Posterior vena cava (tissue), 2 donors: ENCODE measurements at regions not wholly inside any gene's neighbourhood (a gene's known extent, or its start where the extent isn't known, plus 50 kb on each side); places are given as distances from the start of the nearest gene placed in this dataset.
"Not testable (repeated sequence)": the region's sequence is repeated elsewhere in the genome, so short reads cannot be mapped to it uniquely, and the experiment has no call there.

Source experiments
- DNase-seq: peaks from one replicate; pipeline ENCODE4 v3.0.0-alpha.2; 2020; ENCODE audit warnings: low spot score
- intact Hi-C, 2 donors: fragments of 100-400 bp; cut with DNase I; formaldehyde crosslinking; loops; one replicate each; pipeline versions ENCODE4 v1.14.1 to v1.14.2; 2022 to 2023
- donor health status: DM: yes; HTN: yes; CAD: no.
- donor health status: DM: yes; HTN: yes; CAD: no.

DNA sequence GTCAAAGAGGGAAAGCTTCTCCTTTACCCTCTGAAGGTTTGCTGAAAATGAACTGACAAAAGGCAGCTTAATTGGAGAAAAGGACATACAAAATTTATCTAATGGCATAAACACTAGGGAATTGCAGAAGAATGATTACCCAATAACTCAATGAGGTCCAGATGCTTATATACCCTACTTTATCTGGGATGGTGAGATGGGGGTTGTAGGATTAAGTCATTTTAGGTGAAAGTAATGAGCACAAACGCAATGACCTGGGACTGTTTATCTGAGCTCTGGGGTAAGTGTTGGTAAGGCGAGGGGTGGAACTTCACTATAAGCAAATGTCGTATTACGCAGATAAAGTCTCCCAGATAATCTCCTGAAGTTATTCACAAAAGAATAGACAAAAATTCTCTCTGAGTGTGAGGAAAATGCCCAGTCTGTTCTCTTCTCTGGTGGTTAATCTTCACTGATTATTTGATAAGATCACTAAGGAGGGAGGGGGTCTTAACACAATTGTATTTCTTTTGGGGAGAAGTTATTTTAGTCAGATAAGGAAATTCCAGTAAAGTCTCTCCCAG, 1067.8 kb downstream of the DNAJB9 start:
- DNase-seq = no peak
- intact Hi-C loops = no loop called here

DNA sequence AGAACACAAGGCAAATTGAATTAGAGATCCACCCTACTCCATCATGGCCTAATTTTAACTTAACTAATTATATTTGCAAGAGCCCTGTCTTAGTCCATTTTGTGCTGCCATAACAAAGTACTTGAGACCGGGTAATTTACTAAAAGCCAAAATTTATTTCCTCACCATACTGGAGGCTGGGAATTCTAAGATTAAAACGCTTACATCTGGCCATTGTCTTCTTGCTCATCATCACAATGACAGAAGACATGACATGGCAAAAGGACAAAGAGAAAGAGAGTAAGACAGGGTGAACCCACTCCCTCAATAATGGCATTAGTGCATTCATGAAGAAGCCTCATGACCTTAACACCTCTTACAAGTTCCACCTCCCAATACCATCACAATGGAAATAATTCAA, 1068.6 kb downstream of the DNAJB9 start:
- DNase-seq = no peak
- intact Hi-C loops = no loop called here

DNA sequence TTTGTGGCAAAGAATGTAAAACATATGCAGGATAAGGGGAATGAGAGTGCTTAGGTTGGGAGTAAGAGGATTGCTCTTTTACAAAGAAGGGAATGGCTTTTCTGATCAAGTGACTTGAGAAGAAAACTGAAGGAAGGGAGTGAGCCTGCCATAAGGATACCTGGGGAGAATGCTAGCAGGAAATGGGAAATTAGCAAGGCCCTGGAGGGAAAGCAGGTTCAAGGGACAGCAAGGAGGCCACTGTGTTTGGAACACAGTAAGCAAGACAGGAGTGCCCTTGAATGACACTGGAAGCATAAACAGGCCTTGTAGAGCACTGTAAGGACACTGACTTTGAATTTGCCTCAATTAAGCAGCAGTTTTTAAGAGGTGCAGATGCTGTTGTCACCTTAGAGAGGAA, 1069.9 kb downstream of the DNAJB9 start:
- DNase-seq = no peak
- intact Hi-C loops = no loop called here

DNA sequence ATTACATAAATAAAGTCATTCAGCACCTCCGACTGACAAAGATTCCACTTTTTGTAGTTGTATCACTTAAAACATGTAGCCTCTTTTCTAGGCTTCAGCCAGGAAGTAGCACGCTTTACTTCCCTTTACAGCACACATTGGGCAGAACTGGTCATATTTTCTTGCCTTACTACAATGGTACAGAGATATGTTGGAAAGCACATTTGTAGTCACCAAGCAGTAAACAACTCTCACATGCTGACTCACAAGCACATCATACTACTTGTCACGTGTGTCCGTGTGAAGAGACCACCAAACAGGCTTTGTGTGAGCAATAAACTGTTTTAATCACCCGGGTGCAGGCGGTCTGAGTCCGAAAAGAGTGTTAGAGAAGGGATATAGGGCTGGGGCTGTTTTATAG, 1071.8 kb downstream of the DNAJB9 start:
- intact Hi-C loops = no loop called here
- no peak for DNase-seq

DNA sequence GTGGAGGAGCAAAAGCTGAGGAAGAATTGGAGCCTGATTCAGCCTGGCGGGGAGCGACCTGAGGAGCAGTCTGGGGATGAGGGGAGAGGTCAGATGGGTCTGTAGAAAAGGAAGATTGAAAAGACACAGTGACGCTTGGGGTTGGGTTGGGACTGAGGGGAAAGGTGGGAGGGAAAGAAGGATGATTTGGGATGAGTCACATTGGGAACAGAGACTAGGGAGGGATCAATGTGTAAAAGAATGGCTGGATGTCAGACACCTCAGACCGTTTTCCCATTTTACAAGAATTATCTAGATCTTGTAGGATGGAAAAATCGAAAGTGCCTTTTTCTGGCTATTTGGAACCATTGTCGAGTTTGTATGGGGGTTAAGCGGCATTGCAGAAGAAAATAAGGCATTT, 1076.5 kb downstream of the DNAJB9 start:
- no peak for DNase-seq

DNA sequence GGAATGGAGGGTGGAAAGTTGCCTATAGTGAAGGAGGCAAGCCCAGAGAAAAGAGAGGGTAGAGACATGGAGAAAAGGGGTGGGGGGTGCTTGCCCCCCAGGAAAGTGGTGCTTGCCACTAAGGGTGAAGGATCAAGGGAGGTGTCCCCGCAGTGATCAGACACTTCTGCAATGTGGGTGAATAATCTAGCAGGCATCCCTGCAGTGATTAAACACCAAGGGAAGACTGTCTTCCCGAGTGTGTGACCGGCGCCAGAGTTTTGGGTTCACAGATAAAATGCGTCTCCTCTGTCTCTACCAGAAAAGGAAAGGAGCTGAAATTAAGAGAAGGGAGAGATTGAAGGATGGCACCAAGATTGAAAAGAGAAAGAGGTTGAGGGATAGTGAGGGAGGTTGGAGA, 1076.9 kb downstream of the DNAJB9 start:
- DNase-seq, intact Hi-C loops: not testable (repeated sequence)

More for the DNA sequence above, 1076.5 kb downstream of the DNAJB9 start:
- intact Hi-C loops = no loop called here

DNA sequence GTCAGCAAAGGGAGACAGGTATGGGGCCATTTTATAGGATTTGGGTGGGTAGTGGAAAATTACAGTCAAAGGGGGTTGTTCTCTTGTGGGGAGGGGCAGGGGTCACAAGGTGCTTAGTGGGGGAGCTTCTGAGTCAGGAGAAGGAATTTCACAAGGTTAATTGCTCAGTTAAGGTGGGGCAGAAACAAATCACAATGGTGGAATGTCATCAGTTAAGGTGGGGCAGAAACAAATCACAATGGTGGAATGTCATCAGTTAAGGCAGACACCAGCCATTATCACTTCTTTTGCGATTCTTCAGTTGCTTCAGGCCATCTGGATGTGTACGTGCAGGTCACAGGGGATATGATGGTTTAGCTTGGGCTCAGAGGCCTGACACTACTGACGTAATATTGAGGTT, 1077.6 kb downstream of the DNAJB9 start:
- intact Hi-C loops, DNase-seq: not testable (repeated sequence)

DNA sequence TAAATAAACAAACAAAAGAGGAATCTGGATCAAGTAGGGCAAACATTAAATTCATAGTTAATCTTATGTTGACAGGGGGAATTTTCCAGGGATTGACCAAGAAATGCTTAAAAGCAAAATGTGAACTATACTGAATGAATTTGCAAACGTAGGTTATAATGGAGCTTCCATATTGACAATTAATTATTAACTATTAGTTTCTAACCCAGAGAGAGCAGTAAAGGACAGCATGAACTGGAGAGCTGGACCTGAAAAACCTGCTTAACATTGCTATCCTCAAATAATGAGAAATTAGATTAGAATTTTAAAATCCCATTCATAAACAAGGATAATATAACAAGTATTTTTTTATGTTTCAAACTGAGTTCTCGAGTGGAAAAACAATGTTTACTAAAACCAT, 1089.6 kb downstream of the DNAJB9 start:
- DNase-seq = no peak
- intact Hi-C loops = no loop called here

DNA sequence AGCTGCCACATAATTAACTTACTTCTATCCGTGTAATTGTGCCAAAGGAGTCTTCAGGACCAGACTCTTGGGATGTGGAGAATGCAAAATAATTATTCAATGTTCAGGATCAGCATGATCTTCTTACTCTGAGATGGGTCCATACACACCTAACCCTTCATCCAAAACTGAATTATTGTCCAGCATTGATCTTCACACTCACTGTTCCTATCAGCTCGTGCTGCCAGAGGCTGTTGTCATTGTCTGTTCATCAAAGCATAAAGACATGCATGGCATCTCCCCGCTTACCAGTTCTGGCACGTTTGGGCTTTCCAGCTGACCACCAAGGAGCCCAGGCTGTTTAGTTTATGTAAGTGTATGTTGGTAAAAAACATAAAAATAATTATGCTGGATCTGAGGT, 1090.7 kb downstream of the DNAJB9 start:
- DNase-seq = no peak
- intact Hi-C loops = no loop called here

DNA sequence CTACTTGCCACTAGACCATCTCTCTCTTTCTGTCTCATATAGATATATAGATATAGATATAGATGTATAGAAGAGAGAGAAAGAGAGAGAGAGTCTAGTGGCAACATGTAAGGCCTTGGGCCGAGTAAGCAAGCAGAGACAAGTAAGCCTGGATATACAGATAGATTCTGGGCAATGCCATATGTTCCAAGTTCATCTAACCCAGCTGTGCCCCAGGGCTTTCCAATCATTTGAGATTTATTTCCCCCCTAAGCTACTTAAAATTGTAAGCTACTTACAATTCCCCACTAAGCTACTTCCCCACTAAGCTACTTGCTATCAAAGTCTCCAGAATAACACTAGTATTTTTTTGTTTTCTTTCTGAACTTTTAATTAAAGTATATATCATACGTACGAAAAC, 1094.1 kb downstream of the DNAJB9 start:
- no peak for DNase-seq
- intact Hi-C loops = no loop called here

DNA sequence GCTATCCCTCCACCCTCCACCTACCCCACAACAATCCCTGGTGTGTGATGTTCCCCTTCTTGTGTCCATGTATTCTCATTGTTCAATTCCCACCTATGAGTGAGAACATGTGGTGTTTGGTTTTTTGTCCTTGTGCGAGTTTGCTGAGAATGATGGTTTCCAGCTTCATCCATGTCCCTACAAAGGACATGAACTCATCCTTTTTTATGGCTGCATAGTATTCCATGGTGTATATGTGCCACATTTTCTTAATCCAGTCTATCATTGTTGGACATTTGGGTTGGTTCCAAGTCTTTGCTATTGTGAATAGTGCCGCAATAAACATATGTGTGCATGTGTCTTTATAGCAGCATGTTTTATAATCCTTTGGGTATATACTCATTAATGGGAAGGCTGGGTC, 1117.6 kb downstream of the DNAJB9 start:
- DNase-seq, intact Hi-C loops: not testable (repeated sequence)

DNA sequence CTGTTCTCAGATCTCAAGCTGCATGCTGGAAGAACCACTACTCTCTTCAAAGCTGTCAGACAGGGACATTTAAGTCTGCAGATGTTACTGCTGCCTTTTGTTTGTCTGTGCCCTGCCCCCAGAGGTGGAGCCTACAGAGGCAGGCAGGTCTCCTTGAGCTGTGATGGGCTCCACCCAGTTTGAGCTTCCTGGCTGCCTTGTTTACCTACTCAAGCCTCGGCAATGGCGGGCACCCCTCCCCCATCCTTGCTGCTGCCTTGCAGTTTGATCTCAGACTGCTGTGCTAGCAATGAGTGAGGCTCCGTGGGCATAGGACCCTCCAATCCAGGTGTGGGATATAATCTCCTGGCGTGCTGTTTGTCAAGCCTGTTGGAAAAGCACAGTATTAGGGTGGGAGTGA, 1122.9 kb downstream of the DNAJB9 start:
- intact Hi-C loops, DNase-seq: not testable (repeated sequence)

DNA sequence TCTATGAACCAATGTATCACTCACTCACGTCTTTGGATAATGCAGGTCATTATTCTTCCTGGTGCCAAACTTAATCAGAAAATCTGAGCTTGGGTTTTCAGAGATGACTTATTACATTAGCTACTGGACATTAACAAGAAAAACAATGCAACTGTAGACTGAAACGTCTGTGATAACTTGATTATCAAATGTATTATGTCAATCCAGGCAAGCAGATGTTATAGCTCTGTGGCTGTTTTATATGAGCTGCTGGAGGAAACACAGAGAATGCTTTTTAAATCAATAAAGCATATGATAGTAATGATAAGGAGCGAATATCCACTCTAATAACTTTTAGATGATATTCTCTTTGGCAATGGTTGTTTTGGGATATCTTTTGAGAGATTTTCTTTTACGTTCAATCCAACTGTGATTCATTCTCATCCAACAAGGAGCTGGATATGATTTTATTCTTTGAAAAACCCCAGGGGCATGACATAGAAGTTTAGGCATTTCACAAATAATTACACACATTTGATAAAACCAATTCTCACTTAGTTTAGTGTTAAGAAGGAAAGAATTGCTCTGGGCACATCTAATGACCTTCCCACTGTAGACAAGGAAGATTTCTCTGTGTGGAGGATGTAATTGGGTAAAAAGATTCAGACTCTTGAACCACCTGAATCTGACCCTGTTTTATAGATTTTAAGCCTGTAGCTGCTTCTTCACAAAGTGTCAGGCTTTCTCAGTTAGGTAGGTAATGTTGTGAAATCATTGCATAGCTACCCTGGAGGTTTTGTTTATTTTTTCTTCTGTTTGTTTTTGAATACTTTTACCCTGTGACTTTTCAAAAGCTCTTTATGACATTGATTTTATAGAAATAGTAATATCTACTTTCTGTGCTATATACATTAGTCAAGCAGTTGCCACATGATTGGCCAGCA, 1124.7 kb downstream of the DNAJB9 start:
- intact Hi-C loops = no loop called here
- DNase-seq = no peak

DNA sequence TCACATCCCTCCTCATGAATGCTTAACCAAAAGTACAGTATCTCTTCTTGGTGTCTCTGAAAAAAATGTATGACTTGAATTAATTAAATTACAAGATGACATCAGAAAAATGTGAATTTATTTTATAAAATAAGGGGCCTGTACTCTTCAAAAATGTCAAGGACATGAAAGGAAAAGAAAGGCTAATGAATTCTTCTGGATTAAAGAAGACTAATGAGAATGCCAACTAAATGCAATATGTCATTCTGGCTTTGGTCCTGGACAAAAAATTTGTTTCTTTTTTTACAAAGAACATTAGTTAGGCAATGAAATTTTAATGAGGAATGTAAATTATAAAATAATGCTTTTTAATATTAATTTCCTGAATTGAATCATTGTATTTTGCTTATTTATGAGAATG, 1125.7 kb downstream of the DNAJB9 start:
- no peak for DNase-seq
- intact Hi-C loops = no loop called here

DNA sequence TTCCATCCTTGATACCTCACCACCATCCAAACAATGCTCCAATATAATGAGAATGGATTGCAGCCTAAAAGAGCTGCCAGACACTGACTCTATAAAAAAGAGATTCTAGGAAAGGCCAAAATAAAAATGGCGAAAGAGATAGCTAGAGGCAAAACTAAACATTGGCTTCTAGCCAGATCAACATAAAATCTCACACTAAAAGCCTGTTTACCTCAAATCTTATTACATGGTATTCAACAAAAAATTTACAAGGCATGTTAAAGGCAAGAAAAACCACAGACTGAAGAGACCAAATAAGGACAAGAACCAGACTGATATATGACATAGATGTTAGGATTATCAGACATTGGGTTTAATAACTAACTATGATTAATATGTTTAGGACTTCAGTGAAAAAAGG, 1127.0 kb downstream of the DNAJB9 start:
- intact Hi-C loops = no loop called here
- DNase-seq = no peak

DNA sequence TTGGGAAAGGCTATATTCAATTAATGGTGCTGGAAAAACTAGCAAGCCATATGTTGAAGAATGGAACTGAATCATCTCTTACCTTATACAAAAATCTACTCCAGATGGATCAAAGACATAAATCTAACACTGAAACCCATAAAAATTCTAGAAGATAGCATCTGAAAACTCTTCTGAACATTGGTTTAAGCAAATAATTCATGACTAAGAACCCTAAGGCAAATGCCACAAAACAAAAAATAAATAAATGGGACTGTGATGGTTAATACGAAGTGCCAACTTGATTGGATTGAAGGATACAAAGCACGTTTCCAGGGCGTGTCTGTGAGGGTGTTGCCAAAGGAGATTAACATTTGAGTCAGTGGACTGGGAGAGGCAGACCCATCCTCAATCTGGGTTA, 1130.0 kb downstream of the DNAJB9 start:
- DNase-seq = no peak

DNA sequence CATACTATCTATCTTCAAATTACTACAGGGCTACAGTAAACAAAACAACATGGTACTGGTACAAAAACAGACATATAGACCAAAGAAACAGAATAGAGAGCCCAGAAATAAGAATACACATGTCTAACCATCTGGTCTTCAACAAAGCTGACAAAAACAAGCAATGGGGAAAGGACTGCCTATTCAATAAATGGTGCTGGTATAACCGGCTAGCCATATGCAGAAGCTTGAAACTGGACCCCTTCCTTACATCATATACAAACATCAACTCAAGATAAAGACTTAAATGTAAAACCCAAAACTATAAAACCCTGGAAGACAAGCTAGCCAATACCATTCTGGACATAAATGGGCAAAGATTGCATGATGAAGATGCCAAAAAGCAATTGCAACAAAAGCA, 1143.7 kb downstream of the DNAJB9 start:
- intact Hi-C loops = no loop called here
- no peak for DNase-seq

More for the DNA sequence above, 1130.0 kb downstream of the DNAJB9 start:
- intact Hi-C loops = no loop called here

DNA sequence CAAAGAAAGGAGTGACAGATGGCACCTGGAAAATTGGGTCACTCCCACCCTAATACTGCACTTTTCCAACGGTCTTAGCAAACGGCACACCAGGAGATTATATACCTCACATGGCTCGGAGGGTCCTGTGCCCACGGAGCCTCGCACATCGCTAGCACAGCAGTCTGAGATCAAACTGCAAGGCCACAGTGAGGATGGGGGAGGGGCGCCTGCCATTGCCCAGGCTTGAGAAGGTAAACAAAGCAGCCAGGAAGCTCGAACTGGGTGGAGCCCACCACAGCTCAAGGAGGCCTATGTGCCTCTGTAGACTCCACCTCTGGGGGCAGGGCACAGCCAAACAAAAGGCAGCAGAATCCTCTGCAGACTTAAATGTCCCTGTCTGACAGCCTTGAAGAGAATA, 1149.7 kb downstream of the DNAJB9 start:
- intact Hi-C loops, DNase-seq: not testable (repeated sequence)

DNA sequence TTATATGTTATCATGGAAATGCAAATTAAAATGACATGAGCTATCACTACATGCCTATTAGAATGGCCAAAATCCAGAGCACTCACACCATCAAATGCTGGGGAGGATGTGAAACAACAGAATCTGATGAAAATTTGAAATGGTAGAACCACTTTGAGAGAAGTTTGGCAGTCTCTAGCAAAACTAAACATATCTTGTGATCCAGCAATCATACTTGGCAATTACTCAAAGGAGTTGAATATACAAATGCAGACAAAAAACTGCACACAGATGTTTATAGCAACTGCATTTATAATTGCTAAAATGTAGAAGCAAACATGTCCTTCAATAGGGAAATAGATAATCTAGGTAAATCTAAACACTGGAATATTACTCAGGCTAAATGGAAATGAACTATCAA, 1164.9 kb downstream of the DNAJB9 start:
- no peak for DNase-seq
- intact Hi-C loops = no loop called here

DNA sequence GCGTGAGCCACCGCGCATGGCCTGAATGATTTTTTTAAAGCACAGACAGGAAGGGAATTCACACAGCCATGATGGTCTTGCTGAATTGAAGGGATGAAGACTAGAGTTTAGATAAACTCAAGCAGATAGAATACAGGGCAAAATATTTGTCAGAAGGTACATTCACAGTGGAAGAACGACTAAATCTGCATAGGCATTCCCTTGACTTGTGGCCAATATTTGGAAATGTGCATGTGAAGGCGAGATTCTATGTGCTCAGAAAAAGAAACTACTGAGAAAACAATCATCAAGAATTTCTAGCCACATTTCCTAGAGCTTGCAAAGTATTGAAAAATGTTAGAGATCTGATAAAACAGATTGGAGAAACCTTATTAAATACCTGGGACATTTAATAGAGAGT, 1166.2 kb downstream of the DNAJB9 start:
- no peak for DNase-seq
- intact Hi-C loops = no loop called here
